ENCODE measurements at regions not wholly inside any gene's neighbourhood (a gene's known extent, or its start where the extent isn't known, plus 50 kb on each side); places are given as distances from the start of the nearest gene placed in this dataset.
"Not testable (repeated sequence)": the region's sequence is repeated elsewhere in the genome, so short reads cannot be mapped to it uniquely, and the experiment has no call there.

- DNase-seq, result not testable (repeated sequence)
Observed at GRCh38 chr10:53326401-53327305, 554.1 kb upstream of the MBL2 start.

DNA sequence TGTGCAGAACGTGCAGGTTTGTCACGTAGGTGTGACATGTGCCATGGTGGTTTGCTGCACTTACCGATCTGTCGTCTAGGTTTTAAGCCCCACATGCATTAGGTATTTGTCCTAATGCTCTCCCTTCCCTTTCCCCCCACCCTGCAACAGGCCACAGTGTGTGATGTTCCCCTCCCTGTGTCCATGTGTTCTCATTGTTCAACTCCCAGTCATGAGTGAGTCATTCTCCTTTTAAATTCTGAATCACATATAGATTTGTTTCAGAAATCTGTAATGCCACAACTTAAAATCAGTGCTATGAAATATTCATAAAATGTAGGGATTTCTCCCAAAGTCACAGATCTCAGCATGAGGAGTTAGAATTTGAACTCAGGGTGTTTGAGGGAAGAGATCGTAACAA is 552.5 kb upstream of the MBL2 start:
- no peak for DNase-seq

GRCh38 chr10:53315709-53316108 is 543.1 kb upstream of the MBL2 start:
- DNase-seq, result no peak

DNA sequence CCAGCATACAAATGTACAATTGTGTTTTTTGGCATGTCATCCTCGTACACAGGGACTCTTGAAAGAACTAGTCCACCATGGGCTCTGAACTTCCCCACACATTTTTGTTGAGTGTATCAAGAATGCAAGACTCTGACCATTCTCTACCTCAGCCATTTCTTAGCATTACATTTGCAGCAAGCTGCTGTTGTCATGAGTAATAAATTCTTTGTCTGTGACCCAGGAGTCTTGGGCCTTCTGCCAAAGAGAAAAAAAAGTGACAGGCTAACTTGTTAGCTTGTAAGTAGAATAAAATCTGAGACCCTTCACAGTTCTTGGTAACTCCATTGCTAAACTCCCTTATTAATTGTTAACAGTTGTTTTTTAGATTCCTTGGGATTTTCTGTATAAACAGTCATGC is 542.3 kb upstream of the MBL2 start:
- peak; percentile 49 for DNase-seq

GRCh38 chr10:53298443-53298842 is 525.9 kb upstream of the MBL2 start:
- DNase-seq, result no peak

GRCh38 chr10:53284615-53285182 is 512.1 kb upstream of the MBL2 start:
- DNase-seq, result no peak

- DNase-seq, result no peak
Observed at GRCh38 chr10:53276797-53277196, 504.2 kb upstream of the MBL2 start.

- DNase-seq, result no peak
Observed at GRCh38 chr10:53269482-53269881, 496.9 kb upstream of the MBL2 start.

- no peak for DNase-seq
Observed at GRCh38 chr10:53260213-53260612, 487.6 kb upstream of the MBL2 start.

DNA sequence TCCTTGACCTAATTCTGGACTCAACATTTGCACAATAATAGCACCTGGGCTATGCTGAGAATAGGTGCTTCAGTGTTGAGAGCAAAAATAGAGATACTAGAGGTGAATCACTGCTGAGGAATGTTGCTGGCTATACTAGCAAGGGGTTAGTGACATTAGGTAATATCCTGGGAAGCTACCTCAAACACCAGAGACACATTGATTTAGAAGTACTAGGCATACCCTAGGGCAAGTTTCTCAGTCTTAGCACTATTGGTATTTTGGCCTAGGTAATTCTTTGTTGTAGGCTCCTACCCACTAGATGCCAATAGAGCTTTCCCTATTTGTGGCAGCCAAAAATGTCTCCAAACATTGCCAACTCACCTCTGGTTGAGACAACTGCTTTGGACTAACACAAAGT is 484.0 kb upstream of the MBL2 start:
- DNase-seq, result no peak

DNA sequence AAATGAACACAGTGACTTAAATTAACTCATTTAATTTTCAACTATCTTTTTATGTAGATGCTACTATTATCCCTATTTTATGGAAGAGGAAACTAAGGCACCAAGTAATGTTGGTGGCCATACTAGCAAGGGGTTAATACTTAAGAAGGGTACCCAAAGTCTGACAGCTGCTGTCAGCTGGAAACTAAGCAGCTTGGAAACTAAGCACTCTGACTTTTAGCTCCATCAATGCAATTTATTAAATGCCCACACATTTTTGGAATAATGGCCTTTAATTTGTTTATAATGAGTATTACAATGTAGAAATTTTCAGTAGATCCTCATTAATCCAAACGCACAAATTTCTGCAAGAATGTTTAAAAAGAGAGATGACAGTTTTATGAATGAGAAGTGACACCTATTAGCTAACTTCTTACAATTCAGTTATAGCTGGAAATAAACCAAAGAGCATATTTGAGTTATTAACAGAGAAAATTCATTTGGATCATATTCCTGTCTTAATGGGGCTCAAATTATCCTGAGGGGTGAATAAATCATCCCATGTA is 483.1 kb upstream of the MBL2 start:
- DNase-seq, result no peak

DNA sequence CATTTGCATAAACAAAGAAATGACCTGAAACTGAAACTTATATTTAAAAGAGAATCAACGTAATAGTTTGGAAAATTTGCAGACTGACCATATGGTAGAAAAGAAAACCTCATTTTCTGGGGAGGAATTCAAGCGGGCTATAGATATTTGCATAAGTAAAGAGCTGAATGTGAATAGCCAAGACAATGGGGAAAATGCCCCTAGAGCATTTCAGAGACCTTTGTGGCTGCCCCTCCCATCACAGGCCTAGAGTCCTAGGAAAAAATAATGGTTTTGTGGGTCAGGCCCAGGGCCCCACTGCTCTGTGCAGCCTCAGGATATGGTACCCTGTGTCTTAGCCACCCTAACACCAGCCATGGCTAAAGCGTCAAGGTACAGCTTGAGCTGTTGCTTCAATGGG is 480.6 kb upstream of the MBL2 start:
- DNase-seq, result no peak

GRCh38 chr10:53239873-53240272 is 467.3 kb upstream of the MBL2 start:
- DNase-seq, result no peak

DNA sequence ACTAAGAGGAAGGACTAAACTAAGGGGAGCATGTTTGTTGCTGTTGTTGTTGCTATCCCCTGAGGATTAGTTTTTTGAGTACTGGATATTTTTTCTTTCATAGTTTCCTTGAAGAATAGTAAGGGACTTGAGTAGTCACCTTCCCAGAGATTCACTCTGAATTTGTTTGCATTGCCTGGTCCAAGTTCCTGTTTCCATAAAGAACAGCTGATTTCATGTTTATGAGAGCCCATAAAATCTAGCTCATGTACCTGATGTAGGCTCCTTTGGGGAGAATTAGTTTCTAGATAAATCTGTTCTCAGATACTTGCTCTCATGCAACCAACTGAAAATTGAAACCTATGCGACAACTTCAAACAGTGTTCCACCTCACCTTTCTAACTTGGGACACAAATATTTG is 464.4 kb upstream of the MBL2 start:
- DNase-seq, result no peak

- no peak for DNase-seq
Observed at GRCh38 chr10:53233749-53234148, 461.2 kb upstream of the MBL2 start.

DNA sequence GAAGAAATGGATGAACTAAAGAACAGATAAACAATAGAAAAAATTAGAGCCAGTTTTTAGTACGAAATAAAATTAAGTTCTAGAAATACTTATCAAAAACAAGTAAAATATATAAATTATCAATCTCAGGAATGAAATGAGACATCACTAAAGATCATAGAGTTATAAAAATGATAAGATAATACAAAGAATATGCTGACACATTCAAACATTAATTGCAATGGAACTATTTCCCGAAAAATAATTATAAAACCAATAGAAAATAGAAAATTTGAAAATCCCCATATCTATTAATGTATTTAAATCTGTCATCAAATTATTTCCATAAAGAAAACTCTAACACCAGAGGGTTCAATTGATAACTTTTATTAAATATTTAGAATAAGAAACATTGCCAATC is 458.1 kb upstream of the MBL2 start:
- DNase-seq, result no peak

DNA sequence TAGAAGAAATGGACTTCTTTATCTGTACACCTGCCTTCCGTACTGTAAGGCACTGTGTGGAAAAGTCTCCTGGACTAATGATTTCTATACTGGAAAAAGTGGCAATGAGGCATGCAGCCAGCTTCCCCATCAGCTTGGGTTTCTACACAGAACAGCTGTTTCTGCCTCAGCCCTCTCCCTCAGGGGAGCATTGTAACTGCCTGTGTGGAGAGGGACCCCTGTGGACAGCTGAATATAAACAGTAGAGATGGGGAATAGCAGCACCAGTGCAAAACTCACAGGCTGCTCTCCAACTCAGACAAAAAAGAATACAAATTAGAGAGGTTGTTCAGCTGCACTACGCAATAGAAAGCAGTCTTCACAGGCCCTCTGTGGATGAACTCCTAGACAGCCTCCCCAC is 451.3 kb upstream of the MBL2 start:
- no peak for DNase-seq

- no peak for DNase-seq
Observed at GRCh38 chr10:53222806-53223205, 450.2 kb upstream of the MBL2 start.

- no peak for DNase-seq
Observed at GRCh38 chr10:53209944-53210611, 437.5 kb upstream of the MBL2 start.

GRCh38 chr10:53183733-53184132 is 411.1 kb upstream of the MBL2 start:
- DNase-seq, result no peak

- no peak for DNase-seq
Observed at GRCh38 chr10:53177468-53177867, 404.9 kb upstream of the MBL2 start.

- no peak for DNase-seq
Observed at GRCh38 chr10:53166325-53166724, 393.7 kb upstream of the MBL2 start.

- DNase-seq, result no peak
Observed at GRCh38 chr10:53162856-53163255, 390.3 kb upstream of the MBL2 start.

GRCh38 chr10:53161231-53161630 is 388.6 kb upstream of the MBL2 start:
- no peak for DNase-seq
